Stimulated activated CD4-positive, alpha-beta T cell treated with anti-CD3 and anti-CD28 coated beads, Interleukin-1b, Interleukin-23, amount 100 ng/mL, for 4 hours (primary cell): ENCODE measurements at regions not wholly inside any gene's neighbourhood (a gene's known extent, or its start where the extent isn't known, plus 50 kb on each side); places are given as distances from the start of the nearest gene placed in this dataset.
"Not testable (repeated sequence)": the region's sequence is repeated elsewhere in the genome, so short reads cannot be mapped to it uniquely, and the experiment has no call there.

Source experiments
- DNase-seq, 2 donors: peaks; one replicate each; pipeline ENCODE4 v3.0.0-alpha.2; 2020; ENCODE audit warnings: low read depth in 2 of 2

GRCh38 chr1:223022641-223023473 is 120.2 kb downstream of the TLR5 start:
- DNase-seq = no peak

- no peak for DNase-seq
These were observed 119.2 kb downstream of the TLR5 start for GRCh38 chr1:223023863-223024262.

GRCh38 chr1:223024486-223024885 is 118.6 kb downstream of the TLR5 start:
- DNase-seq = not testable (repeated sequence)

- not testable (repeated sequence) for DNase-seq
These were observed 117.8 kb downstream of the TLR5 start for GRCh38 chr1:223025190-223025734.

- DNase-seq = not testable (repeated sequence)
These were observed 116.4 kb downstream of the TLR5 start for GRCh38 chr1:223026639-223027038.

- DNase-seq = no peak
These were observed 112.9 kb downstream of the TLR5 start for GRCh38 chr1:223029985-223030769.

- DNase-seq = no peak
These were observed 112.1 kb downstream of the TLR5 start for GRCh38 chr1:223030871-223031400.

GRCh38 chr1:223031733-223032601 is 111.1 kb downstream of the TLR5 start:
- DNase-seq = no peak

GRCh38 chr1:223033658-223034057 is 109.4 kb downstream of the TLR5 start:
- DNase-seq = no peak

GRCh38 chr1:223034270-223034798 is 108.7 kb downstream of the TLR5 start:
- no peak for DNase-seq

- DNase-seq = no peak
These were observed 107.1 kb downstream of the TLR5 start for GRCh38 chr1:223035724-223036478.

- DNase-seq = no peak
These were observed 106.6 kb downstream of the TLR5 start for GRCh38 chr1:223036479-223036845.

- no peak for DNase-seq
These were observed 105.2 kb downstream of the TLR5 start for GRCh38 chr1:223037845-223038244.

- DNase-seq = no peak
These were observed 104.6 kb downstream of the TLR5 start for GRCh38 chr1:223038288-223039006.

GRCh38 chr1:223039990-223040389 is 103.1 kb downstream of the TLR5 start:
- no peak for DNase-seq

GRCh38 chr1:223041481-223041880 is 101.6 kb downstream of the TLR5 start:
- DNase-seq = no peak

- no peak for DNase-seq
These were observed 97.7 kb downstream of the TLR5 start for GRCh38 chr1:223045164-223045957.

- no peak for DNase-seq
These were observed 97.0 kb downstream of the TLR5 start for GRCh38 chr1:223046011-223046410.

- DNase-seq = not testable (repeated sequence)
These were observed 96.6 kb downstream of the TLR5 start for GRCh38 chr1:223046463-223046862.
